H9 (cell line): ENCODE measurements at regions not wholly inside any gene's neighbourhood (a gene's known extent, or its start where the extent isn't known, plus 50 kb on each side); places are given as distances from the start of the nearest gene placed in this dataset.

ENCODE experiments used
- DNase-seq: peaks from one replicate; pipeline ENCODE4 v3.0.0-alpha.2; 2017
- H2AFZ ChIP-seq: one replicate; pipeline ENCODE4 v1.6.1; 2013; ENCODE audit warnings: mild to moderate bottlenecking, low read length, control low read depth, moderate library complexity
- H2AK5ac ChIP-seq: 2 replicates; pipeline ENCODE4 v1.6.1; 2013; ENCODE audit warnings: low read length, control low read depth, mixed read lengths; ENCODE audit not compliant: insufficient read length
- H2BK120ac ChIP-seq: one replicate; pipeline ENCODE4 v1.6.1; 2013; ENCODE audit warnings: low read depth, mild to moderate bottlenecking, low read length, control low read depth, inconsistent platforms; ENCODE audit not compliant: poor library complexity, severe bottlenecking
- H2BK12ac ChIP-seq: 2 replicates; pipeline ENCODE4 v1.6.1; 2013; ENCODE audit warnings: low read length, control low read depth, mixed read lengths, low read depth; ENCODE audit not compliant: insufficient read length
- H2BK15ac ChIP-seq: 2 replicates; pipeline ENCODE4 v1.6.1; 2013; ENCODE audit warnings: low read depth, low read length, control low read depth
- H2BK20ac ChIP-seq: one replicate; pipeline ENCODE4 v1.6.1; 2013; ENCODE audit warnings: low read depth, mild to moderate bottlenecking, low read length, control low read depth, inconsistent platforms; ENCODE audit not compliant: poor library complexity, severe bottlenecking
- H2BK5ac ChIP-seq: 2 replicates; pipeline ENCODE4 v1.6.1; 2013; ENCODE audit warnings: low read length, control low read depth, mixed read lengths; ENCODE audit not compliant: insufficient read length
- H3K14ac ChIP-seq: 2 replicates; pipeline ENCODE4 v1.6.1; 2013; ENCODE audit warnings: low read length, control low read depth; ENCODE audit not compliant: insufficient read depth
- H3K18ac ChIP-seq: 2 replicates; pipeline ENCODE4 v1.6.1; 2013; ENCODE audit warnings: low read depth, mild to moderate bottlenecking, mixed read lengths, low read length, control low read depth; ENCODE audit not compliant: insufficient read length
- H3K23ac ChIP-seq: 2 replicates; pipeline ENCODE4 v1.6.1; 2013; ENCODE audit warnings: low read length, control low read depth, mixed read lengths, low read depth; ENCODE audit not compliant: insufficient read length
- H3K23me2 ChIP-seq: 2 replicates; pipeline ENCODE4 v1.6.1; 2013; ENCODE audit warnings: low read depth, mild to moderate bottlenecking, mixed read lengths, low read length, control low read depth; ENCODE audit not compliant: insufficient read length, poor library complexity, severe bottlenecking
- H3K27ac ChIP-seq: 2 replicates; pipeline ENCODE4 v1.5.1; 2013; ENCODE audit warnings: low read length, control low read depth, mixed read lengths, low read depth; ENCODE audit not compliant: insufficient read length
- H3K27me3 ChIP-seq: 2 replicates; pipeline ENCODE4 v1.6.1; 2013; ENCODE audit warnings: low read length, control low read depth, inconsistent platforms; ENCODE audit not compliant: insufficient read depth
- H3K4ac ChIP-seq: 2 replicates; pipeline ENCODE4 v1.6.1; 2013; ENCODE audit warnings: low read depth, mild to moderate bottlenecking, control low read depth, inconsistent platforms, low read length, moderate library complexity
- H3K4me1 ChIP-seq: 2 replicates; pipeline ENCODE4 v1.6.1; 2013; ENCODE audit warnings: low read length, control low read depth, inconsistent platforms; ENCODE audit not compliant: insufficient read depth
- H3K4me2 ChIP-seq: 2 replicates; pipeline ENCODE4 v1.6.1; 2013; ENCODE audit warnings: low read length, control low read depth, mixed read lengths; ENCODE audit not compliant: insufficient read length, insufficient read depth
- H3K56ac ChIP-seq: 2 replicates; pipeline ENCODE4 v1.6.1; 2013; ENCODE audit warnings: low read depth, mild to moderate bottlenecking, mixed read lengths, low read length, control low read depth; ENCODE audit not compliant: insufficient read length
- H3K79me1 ChIP-seq: 2 replicates; pipeline ENCODE4 v1.6.1; 2013; ENCODE audit warnings: low read depth, mild to moderate bottlenecking, moderate library complexity, low read length, control low read depth, inconsistent platforms; ENCODE audit not compliant: insufficient read depth, poor library complexity, severe bottlenecking
- H3K79me2 ChIP-seq: 2 replicates; pipeline ENCODE4 v1.6.1; 2013; ENCODE audit warnings: low read length, control low read depth, inconsistent platforms; ENCODE audit not compliant: insufficient read depth
- H3K9ac ChIP-seq: 2 replicates; pipeline ENCODE4 v1.6.1; 2013; ENCODE audit warnings: low read length, control low read depth, mixed read lengths; ENCODE audit not compliant: insufficient read length; ENCODE audit errors: extremely low read depth
- H3K9me3 ChIP-seq: one replicate; pipeline ENCODE4 v1.6.1; 2013; ENCODE audit warnings: low read depth, low read length, inconsistent platforms; ENCODE audit not compliant: control insufficient read depth
- H3T11ph ChIP-seq: one replicate; pipeline ENCODE4 v1.6.1; 2013; ENCODE audit warnings: mild to moderate bottlenecking, low read length, control low read depth, inconsistent platforms
- H4K20me1 ChIP-seq: one replicate; pipeline ENCODE4 v1.6.1; 2013; ENCODE audit not compliant: control insufficient read depth, insufficient read length, insufficient read depth
- H4K5ac ChIP-seq: 2 replicates; pipeline ENCODE4 v1.6.1; 2013; ENCODE audit warnings: low read depth, mild to moderate bottlenecking, mixed read lengths, low read length, control low read depth; ENCODE audit not compliant: insufficient read length
- H4K8ac ChIP-seq: replicated peaks from 2 replicates; pipeline ENCODE4 v1.6.1; 2013; ENCODE audit warnings: low read length, control low read depth, mixed read lengths, low read depth; ENCODE audit not compliant: insufficient read length
- H4K91ac ChIP-seq: 2 replicates; pipeline ENCODE4 v1.6.1; 2013; ENCODE audit warnings: low read depth, mild to moderate bottlenecking, moderate library complexity, mixed read lengths, low read length, control low read depth; ENCODE audit not compliant: insufficient read length
- H3K27ac Mint-ChIP-seq, 3 experiments: 2 replicates in 2 of 3; 3 replicates in 1 of 3; pipeline ENCODE4 v1.8.0; 2020 to 2021; ENCODE audit warnings: mixed read lengths in 3 of 3, mild to moderate bottlenecking in 1 of 3, moderate library complexity in 1 of 3
- H3K27me3 Mint-ChIP-seq: 2 replicates; pipeline ENCODE4 v1.8.0; 2021; ENCODE audit warnings: low read depth, mild to moderate bottlenecking, moderate library complexity, mixed read lengths
- H3K36me3 Mint-ChIP-seq, 3 experiments: 2 replicates in 2 of 3; 3 replicates in 1 of 3; pipeline ENCODE4 v1.8.0; 2020 to 2021; ENCODE audit warnings: low read depth in 3 of 3, mixed read lengths in 3 of 3; ENCODE audit not compliant: insufficient read depth in 1 of 3
- H3K4me1 Mint-ChIP-seq, 2 experiments: 2 replicates each; pipeline ENCODE4 v1.8.0; 2020; ENCODE audit warnings: mixed read lengths in 2 of 2
- H3K4me3 Mint-ChIP-seq, 2 experiments: 2 replicates in 1 of 2; 3 replicates in 1 of 2; pipeline ENCODE4 v1.8.0; 2020 to 2021; ENCODE audit warnings: mild to moderate bottlenecking in 2 of 2, mixed read lengths in 2 of 2, moderate library complexity in 1 of 2
- H3K9me3 Mint-ChIP-seq, 2 experiments: 2 replicates in 1 of 2; 3 replicates in 1 of 2; pipeline ENCODE4 v1.8.0; 2020; ENCODE audit warnings: mild to moderate bottlenecking in 2 of 2, mixed read lengths in 2 of 2, moderate library complexity in 1 of 2
- CTCF ChIP-seq: fragments of 200-600 bp; sonication (generic); conservative IDR thresholded peaks from 3 replicates; pipeline ENCODE4 v1.8.0; 2021; ENCODE audit warnings: antibody characterized with exemption, mild to moderate bottlenecking
- WGBS: extraction: QIAGEN DNeasy Blood & Tissue Kit; methylation state at CpG from one replicate; pipeline ENCODE4 v1.1.7; 2013; ENCODE audit warnings: missing lambda C conversion rate, low lambda C conversion rate, mixed read lengths; ENCODE audit not compliant: insufficient read length; ENCODE audit errors: extremely low coverage; 5-methylcytosine and 5-hydroxymethylcytosine counted together

GRCh38 chr4:3862640-3863420 is 96.6 kb downstream of the ADRA2C start:
- Histone ChIP-seq H3K9me3 (no peaks in the 10 kb centered on the region), H3K4me1 (peaks cover 9% of the 10 kb centered on the region; the same call in 1 of the 2 replicates), H3K14ac (no peak overlapping the region), H3K18ac (no peak overlapping the region), H2BK15ac (no peak overlapping the region), H3K79me2 (no peaks in the 10 kb centered on the region), H4K8ac (no peak overlapping the region), H3K27me3 (no peaks in the 10 kb centered on the region), H4K20me1 (no peaks in the 10 kb centered on the region), H3K79me1 (no peaks in the 10 kb centered on the region), H3K9ac (no peak overlapping the region), H2AFZ (no peak overlapping the region), H3K23ac (no peak overlapping the region), H3K4ac (no peak overlapping the region), H4K91ac (no peak overlapping the region), H2BK20ac (no peak overlapping the region), H3T11ph (no peak overlapping the region), H2BK12ac (no peak overlapping the region), H2BK5ac (no peak overlapping the region), H3K56ac (no peak overlapping the region), H2AK5ac (no peak overlapping the region), H3K4me2 (peak overlapping the region; percentile 74), H3K23me2 (no peaks in the 10 kb centered on the region), H4K5ac (no peak overlapping the region), H2BK120ac (no peak overlapping the region), H3K27ac (no peak overlapping the region)
- peak; percentile 97 for DNase-seq
- TF ChIP-seq CTCF: no peak
- Mint-ChIP-seq H3K4me3 (peak overlapping the region in 1 of 2 experiments; percentile 27; a peak in 2 of 5 replicates), H3K9me3 (peaks cover under 1 to 2% of the 10 kb centered on the region in 2 experiments; a peak in 4 of 5 replicates), H3K36me3 (peaks cover 0 to 2% (median 2%) of the 10 kb centered on the region in 3 experiments; a peak in 3 of 7 replicates), H3K27ac (peak overlapping the region in 2 of 3 experiments; percentile 77 to 89; a peak in 4 of 7 replicates), H3K4me1 (peaks cover 15 to 16% of the 10 kb centered on the region in 2 experiments), H3K27me3 (peaks cover 1% of the 10 kb centered on the region)
- WGBS: no CpG with 5 or more reads among the region's 23 CpGs
